HG03575 (cell line): ENCODE measurements at regions not wholly inside any gene's neighbourhood (a gene's known extent, or its start where the extent isn't known, plus 50 kb on each side); places are given as distances from the start of the nearest gene placed in this dataset.
"Not testable (repeated sequence)": the region's sequence is repeated elsewhere in the genome, so short reads cannot be mapped to it uniquely, and the experiment has no call there.

Experiments
- ATAC-seq: cut with Tn5 transposase; IDR thresholded peaks from one replicate; pipeline ENCODE4 v1.9.1; 2021; ENCODE audit not compliant: unreplicated experiment, insufficient number of reproducible peaks, low FRiP score; ENCODE audit errors: extremely low read depth

- ATAC-seq = no peak
Observed at GRCh38 chr4:162535121-162535520, 371.3 kb upstream of the FSTL5 start.

DNA sequence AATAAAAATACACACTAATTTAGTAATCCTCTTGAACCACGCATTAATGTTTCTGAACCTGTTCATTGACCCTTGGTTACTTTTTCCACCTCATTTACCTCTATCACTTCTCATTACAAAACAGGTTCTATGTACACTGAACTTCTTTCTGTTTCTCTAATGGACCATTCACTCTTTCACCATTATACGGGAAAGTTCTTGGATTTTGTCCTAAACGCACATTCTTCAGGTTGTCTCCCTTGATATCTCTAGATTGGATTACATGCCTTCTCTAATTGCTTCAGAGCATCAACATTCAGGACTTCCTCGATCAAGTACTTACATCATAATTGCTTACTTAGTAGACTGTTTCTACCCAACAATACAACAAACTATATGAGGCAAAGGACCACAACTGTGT, 359.4 kb upstream of the FSTL5 start:
- no peak for ATAC-seq

GRCh38 chr4:162522724-162523123, 358.9 kb upstream of the FSTL5 start:
- ATAC-seq = no peak

- ATAC-seq = no peak
Observed at GRCh38 chr4:162510937-162511336, 347.1 kb upstream of the FSTL5 start.

DNA sequence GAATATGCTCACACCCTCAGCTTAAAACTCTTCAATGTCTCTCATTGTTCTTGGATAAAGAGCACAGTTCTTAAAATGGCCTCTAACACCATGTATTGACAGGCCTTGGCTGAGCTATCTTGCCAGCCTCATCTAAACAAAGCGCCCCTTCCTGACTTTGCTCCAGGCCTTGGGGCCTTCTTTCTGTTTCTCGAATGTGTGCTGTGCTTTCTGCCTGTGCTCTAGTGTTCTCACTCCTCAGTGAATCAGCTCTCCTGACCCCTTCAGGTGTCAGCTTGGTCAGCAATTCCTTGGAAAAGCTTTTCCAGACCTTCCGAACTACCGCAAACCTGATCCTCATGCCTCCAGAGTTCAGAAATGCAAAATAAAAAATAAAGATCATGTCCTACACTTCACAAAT, 346.3 kb upstream of the FSTL5 start:
- no peak for ATAC-seq

GRCh38 chr4:162509333-162509732, 345.5 kb upstream of the FSTL5 start:
- ATAC-seq = no peak

- ATAC-seq = no peak
Observed at GRCh38 chr4:162506253-162506652, 342.5 kb upstream of the FSTL5 start.

DNA sequence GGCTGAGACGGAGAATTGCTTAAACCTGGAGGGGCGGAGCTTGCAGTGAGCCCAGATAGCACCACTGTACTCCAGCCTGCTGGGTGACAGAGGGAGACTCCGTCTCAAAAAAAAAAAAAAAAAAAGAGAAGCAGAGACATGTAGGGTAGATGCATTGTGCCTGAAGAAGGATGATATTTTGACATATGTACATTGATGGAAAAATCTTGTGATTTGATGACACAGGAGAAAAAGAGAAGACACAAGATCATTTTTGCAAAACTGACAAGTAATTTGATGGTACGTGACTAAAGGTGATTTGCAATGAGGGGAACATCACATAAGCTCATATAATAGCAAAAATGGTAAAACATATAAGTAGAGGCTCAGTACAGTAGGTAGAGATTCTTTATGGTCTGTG, 340.1 kb upstream of the FSTL5 start:
- no peak for ATAC-seq

- ATAC-seq = no peak
Observed at GRCh38 chr4:162502109-162502508, 338.3 kb upstream of the FSTL5 start.

- no peak for ATAC-seq
Observed at GRCh38 chr4:162499478-162499877, 335.7 kb upstream of the FSTL5 start.

DNA sequence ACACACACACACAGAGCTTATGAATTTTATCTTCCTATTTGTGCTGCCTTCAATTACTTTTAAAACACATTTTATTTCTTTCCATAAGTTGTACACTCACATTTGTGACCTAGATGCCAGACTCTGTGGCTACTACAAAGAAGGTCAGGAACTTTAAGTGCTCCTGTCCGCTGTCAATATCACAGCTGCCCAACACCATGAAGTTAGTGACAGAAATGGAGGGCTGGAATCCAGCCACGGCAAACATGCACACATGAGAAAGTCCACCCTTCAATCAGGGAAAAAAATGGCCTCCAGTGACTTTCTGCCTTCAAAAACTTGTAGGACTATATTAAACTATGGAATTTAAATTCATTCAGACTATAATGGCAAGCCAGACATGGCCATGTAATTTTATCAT, 334.4 kb upstream of the FSTL5 start:
- no peak for ATAC-seq

- peak; percentile 74 for ATAC-seq
Observed at GRCh38 chr4:162497564-162498167, 333.9 kb upstream of the FSTL5 start.

- ATAC-seq = no peak
Observed at GRCh38 chr4:162494935-162495334, 331.1 kb upstream of the FSTL5 start.

DNA sequence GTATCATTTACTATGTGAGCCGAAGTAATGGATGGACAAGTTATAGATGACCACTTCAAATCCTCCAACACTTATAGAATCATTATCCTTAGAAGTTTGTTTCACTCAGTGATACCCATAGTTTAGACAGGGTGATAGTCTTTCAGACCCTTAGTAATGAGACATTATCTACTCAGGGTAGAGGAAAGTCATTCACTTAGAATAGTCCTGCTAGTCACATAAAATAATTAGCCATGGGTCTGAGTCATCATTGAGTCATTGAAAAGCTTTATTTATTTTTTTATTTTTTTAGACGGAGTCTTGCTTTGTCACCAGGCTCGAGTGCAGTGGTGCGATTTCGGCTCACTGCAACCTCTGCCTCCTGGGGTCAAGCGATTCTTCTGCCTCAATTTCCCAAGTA, 321.7 kb upstream of the FSTL5 start:
- ATAC-seq = no peak

DNA sequence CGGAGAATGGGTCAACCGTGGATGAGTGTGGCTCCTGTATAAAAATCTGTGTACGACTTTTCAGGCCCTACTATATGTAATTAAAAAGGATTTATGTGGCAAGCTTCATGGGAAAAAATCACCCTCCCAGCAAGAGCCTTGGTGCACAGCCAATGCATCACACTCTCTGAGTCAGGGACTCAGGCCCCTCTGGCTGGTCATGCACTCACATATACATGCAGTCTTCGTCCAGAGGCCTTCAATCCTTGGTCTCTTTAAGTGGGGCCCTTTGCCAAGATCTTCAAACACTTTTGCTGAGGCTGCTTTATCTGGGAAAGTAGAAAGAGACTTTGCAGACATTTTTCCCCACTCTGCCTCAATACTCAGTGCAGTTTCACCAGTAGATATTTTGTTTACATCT, 311.4 kb upstream of the FSTL5 start:
- ATAC-seq = no peak

GRCh38 chr4:162469977-162470376, 306.2 kb upstream of the FSTL5 start:
- ATAC-seq = no peak

DNA sequence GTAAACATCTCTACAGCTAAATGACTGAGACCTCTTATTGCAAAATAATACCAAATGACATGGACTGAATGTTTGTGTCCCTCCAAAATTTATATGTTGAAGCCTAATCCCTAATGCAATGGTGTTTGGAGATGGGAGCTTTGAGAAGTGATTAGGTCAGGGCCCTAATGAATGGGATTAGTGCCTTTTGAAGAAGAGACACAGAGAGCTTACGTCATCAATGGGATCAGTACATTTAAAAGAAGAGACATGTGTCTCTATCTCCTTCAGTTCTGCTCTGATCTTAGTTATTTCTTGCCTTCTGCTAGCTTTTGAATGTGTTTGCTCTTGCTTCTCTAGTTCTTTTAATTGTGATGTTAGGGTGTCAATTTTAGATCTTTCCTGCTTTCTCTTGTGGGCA, 301.6 kb upstream of the FSTL5 start:
- not testable (repeated sequence) for ATAC-seq

DNA sequence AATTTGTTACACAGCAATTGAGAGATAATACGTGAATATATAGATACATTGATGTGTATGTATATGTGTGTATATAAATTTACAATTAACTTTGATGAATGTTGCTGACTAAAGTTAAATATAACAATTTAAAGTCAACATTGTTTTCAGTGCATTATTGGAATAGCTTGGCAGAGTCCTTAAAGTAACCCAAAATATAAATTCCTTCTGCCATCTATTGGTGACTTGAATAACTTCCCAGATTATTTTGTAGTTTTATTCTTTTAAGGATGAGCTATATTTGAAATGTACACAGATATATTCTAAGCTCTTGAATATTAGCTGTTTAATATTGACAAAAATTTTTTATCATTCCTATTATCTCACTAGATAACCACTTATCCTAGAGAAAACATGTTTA, 298.2 kb upstream of the FSTL5 start:
- ATAC-seq = no peak

DNA sequence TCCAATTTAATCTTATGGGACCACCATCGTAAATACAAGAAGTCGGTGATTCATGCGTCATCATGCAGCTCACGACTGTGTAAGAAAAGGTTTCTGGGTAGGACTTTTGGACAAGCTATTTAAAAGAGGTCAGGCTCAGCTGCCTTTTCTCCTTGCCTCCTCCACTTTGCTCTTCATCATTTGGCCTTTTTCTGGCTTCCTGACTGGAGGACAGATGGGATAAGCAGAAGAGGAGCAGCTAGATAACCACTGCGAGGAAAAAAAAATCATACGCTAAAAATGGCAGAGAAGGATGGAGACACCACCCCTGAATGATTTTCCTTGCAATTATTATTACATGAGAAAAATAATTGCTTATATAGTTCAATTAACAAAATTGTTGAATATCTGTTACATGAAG, 294.3 kb upstream of the FSTL5 start:
- no peak for ATAC-seq

DNA sequence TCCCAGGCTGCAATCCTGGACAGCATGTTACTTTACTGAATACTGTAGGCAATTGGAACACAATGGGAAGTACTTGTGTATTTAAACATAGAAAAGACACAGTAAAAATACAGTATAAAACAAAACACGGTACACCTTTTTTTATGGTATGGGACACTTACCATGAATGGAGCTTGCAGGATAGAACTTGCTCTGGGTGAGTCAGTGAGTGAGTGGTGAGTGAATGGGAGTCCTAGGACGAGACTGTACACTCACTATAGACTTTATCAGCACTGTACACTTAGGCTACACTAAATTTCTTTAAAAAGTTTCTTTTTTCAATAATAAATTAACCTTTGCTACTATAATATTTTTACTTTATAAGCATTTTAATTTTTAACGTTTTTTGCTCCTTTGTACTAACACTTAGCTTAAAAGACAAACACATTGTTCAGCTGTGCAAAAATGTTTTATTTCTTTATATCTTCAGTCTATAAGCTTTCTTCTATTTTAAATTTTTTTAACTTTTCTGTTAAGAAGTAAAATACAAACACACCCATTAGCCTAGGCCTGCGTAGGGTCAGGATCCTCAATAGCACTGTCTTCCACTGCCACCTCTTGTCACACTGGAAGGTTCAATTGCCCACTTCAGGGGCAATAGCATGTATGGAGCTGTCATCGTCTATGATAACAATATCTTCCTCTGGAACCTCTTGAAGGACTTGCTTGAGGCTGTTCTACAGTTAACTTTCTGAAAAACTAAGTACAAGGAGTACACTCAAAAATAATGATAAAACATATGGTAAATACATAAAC, 293.5 kb upstream of the FSTL5 start:
- no peak for ATAC-seq

DNA sequence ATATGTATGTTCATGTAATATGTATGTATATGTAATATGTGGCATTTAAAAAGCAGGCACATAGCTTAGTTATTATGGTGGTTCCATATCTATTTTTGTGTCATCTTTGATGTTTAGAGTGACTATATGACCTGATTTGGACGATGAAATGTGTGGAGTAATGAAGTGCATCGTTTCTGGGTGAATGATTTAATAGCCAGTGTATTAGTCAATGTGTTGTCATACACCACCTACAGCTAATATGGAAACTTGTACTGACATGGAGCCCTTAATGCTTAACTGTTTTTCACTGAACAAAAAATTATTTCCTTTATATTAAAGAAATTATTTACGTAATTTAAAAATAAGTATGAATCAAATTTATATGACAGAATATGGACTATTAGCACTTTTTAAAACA, 292.3 kb upstream of the FSTL5 start:
- ATAC-seq = no peak
